Ascending aorta (tissue), 2 donors: ENCODE measurements at regions not wholly inside any gene's neighbourhood (a gene's known extent, or its start where the extent isn't known, plus 50 kb on each side); places are given as distances from the start of the nearest gene placed in this dataset.

Experiments used
- DNase-seq, 2 donors: peaks; one replicate each; pipeline ENCODE4 v3.0.0-alpha.2; 2019; ENCODE audit warnings: low spot score in 2 of 2
- H3K27ac ChIP-seq, 2 donors: fragments of 200-600 bp; sonication (generic); one replicate each; pipeline ENCODE4 v1.5.1; 2016 to 2017; ENCODE audit warnings: mild to moderate bottlenecking in 1 of 2
- H3K27me3 ChIP-seq: fragments of 200-600 bp; sonication (generic); one replicate; pipeline ENCODE4 v1.5.1; 2017
- H3K36me3 ChIP-seq, 2 donors: fragments of 200-600 bp; sonication (generic); one replicate each; pipeline ENCODE4 v1.5.1; 2016
- H3K4me1 ChIP-seq, 2 donors: fragments of 200-600 bp; sonication (generic); one replicate each; pipeline ENCODE4 v1.5.1; 2016 to 2017; ENCODE audit warnings: mild to moderate bottlenecking in 1 of 2
- H3K4me3 ChIP-seq, 2 donors: fragments of 200-600 bp; sonication (generic); one replicate each; pipeline ENCODE4 v1.5.1; 2016 to 2017; ENCODE audit warnings: mild to moderate bottlenecking in 1 of 2
- H3K9me3 ChIP-seq, 2 donors: fragments of 200-600 bp; sonication (generic); one replicate each; pipeline ENCODE4 v1.5.1; 2016
- intact Hi-C: fragments of 100-400 bp; cut with DNase I; formaldehyde crosslinking; loops from one replicate; pipeline ENCODE4 v1.15.1; 2023
- TF ChIP-seq, protein P1 (sequence below), 3 experiments: fragments of 200-600 bp in 2 of 3; fragments of 450-650 bp in 1 of 3; sonication (generic) in 2 of 3; IDR thresholded peaks; one replicate each; pipeline ENCODE4 v1.5.1; 2016 to 2019; ENCODE audit warnings: antibody characterized with exemption in 3 of 3, mild to moderate bottlenecking in 1 of 3, moderate library complexity in 1 of 3

GRCh38 chr9:107751567-107752210 lies 262.1 kb upstream of the KLF4 start:
- intact Hi-C loops = loop anchor here (1.0 to 5.0 kb wide), 4 partner anchors 114 to 726 kb away; no protein-coding TSS in a partner anchor
- H3K4me1 ChIP-seq = peaks cover 22 to 33% of the 10 kb centered on the region in 2 donors

GRCh38 chr9:107750741-107751566 lies 261.4 kb upstream of the KLF4 start:
- TF ChIP-seq, protein P1, sequence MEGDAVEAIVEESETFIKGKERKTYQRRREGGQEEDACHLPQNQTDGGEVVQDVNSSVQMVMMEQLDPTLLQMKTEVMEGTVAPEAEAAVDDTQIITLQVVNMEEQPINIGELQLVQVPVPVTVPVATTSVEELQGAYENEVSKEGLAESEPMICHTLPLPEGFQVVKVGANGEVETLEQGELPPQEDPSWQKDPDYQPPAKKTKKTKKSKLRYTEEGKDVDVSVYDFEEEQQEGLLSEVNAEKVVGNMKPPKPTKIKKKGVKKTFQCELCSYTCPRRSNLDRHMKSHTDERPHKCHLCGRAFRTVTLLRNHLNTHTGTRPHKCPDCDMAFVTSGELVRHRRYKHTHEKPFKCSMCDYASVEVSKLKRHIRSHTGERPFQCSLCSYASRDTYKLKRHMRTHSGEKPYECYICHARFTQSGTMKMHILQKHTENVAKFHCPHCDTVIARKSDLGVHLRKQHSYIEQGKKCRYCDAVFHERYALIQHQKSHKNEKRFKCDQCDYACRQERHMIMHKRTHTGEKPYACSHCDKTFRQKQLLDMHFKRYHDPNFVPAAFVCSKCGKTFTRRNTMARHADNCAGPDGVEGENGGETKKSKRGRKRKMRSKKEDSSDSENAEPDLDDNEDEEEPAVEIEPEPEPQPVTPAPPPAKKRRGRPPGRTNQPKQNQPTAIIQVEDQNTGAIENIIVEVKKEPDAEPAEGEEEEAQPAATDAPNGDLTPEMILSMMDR (IDR thresholded peaks at IDR 0.05) = no peak
- Histone ChIP-seq H3K27me3 (no peaks in the 10 kb centered on the region), H3K4me3 (no peak overlapping the region), H3K9me3 (no peaks in the 10 kb centered on the region), H3K27ac (peak overlapping the region; percentile 92 to 95), H3K4me1 (peaks cover 22 to 33% of the 10 kb centered on the region in 2 donors), H3K36me3 (no peaks in the 10 kb centered on the region)
- intact Hi-C loops = loop anchor here (1.0 to 5.0 kb wide), 6 partner anchors 18 to 726 kb away; partner anchors contain the start of gene KLF4
- peak; percentile 79 to 97 for DNase-seq

More at GRCh38 chr9:107751567-107752210, 262.1 kb upstream of the KLF4 start:
- Histone ChIP-seq H3K27me3 (no peaks in the 10 kb centered on the region), H3K4me3 (no peak overlapping the region), H3K9me3 (no peaks in the 10 kb centered on the region), H3K36me3 (no peaks in the 10 kb centered on the region), H3K27ac (peak overlapping the region; percentile 92 to 95)
- TF ChIP-seq, protein P1 (IDR thresholded peaks at IDR 0.05) = no peak
- peak in 1 of 2 donors; percentile 77 for DNase-seq

- TF ChIP-seq, protein P1 (IDR thresholded peaks at IDR 0.05) = no peak
- Histone ChIP-seq H3K36me3 (no peaks in the 10 kb centered on the region), H3K27ac (peak overlapping the region; percentile 92 to 95), H3K4me3 (no peak overlapping the region), H3K27me3 (no peaks in the 10 kb centered on the region), H3K4me1 (peaks cover 22 to 31% of the 10 kb centered on the region in 2 donors), H3K9me3 (no peaks in the 10 kb centered on the region)
- intact Hi-C loops = loop anchor here (1.0 to 5.0 kb wide), 6 partner anchors 17 to 727 kb away; partner anchors contain the start of gene KLF4
- DNase-seq = peak; percentile 86 to 96
Observed at GRCh38 chr9:107749787-107750444, 260.3 kb upstream of the KLF4 start.

DNA sequence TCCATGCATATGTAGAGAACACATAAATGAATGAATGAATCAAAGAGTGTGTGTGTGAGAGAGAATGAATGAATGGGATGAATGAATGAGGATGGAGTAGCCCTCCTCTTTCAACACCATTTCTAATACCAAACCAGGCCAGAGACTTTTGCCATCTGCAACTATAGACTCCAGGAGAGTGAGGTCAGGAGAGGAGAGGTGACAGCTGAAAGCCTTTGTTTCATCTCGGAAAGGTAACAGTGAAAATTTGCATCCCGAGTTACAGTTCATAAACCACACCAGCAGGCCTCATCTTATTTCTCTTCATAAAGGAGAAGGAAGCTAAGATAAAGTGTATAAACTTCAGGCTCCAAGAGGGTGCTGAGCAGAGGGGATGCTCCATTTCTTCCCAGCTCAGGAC lies 255.3 kb upstream of the KLF4 start:
- no peaks in the 10 kb centered on the region for H3K27me3 ChIP-seq
- no peak for DNase-seq
- H3K36me3 ChIP-seq = no peaks in the 10 kb centered on the region
- intact Hi-C loops = loop anchor here (5.0 kb wide), 1 partner anchor 198 kb away; no protein-coding TSS in a partner anchor
- no peaks in the 10 kb centered on the region for H3K9me3 ChIP-seq
- H3K4me1 ChIP-seq = peaks cover 8 to 16% of the 10 kb centered on the region in 2 donors
- no peak overlapping the region for H3K4me3 ChIP-seq
- TF ChIP-seq, protein P1 (IDR thresholded peaks at IDR 0.05) = no peak
- no peak overlapping the region for H3K27ac ChIP-seq

DNA sequence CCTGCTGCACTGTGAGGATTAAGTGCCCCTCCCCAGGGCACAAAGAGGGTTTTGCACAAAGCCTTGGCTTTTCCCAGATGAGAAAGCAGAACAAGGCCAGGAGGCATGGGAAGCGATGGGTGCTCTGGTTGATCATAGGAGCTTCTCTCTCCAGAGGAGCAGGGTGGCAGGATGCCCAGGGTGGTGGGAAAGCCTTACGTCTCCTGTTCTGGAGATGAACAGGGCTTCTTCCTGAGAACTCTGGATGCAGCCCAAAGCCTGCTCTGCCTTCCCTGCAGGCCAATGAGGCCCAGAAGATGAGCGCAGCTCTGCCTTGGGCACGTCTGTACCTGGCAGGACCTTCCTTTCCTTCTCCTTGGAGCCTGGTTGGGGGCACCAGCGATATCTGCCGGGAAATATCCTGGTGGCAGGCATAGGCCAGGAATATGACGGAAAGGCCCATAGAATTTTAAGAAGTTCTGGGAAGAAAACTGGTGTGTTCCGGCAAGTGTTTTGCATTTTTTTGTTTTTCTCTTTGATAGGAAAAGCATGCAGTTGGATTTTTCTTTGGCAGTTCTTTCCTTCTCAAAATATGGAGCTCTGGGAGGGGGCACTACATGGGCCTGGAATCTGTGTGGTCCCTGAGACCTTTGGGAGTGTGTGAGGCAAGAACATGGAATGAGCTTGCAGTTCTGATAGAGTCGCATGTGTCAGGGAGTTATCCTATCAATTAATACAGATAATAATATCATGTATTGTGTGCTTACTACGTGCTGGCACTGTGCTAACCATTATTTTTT lies 253.2 kb upstream of the KLF4 start:
- Histone ChIP-seq H3K4me3 (no peak overlapping the region), H3K27ac (peak overlapping the region; percentile 55 to 66), H3K4me1 (peaks cover 4 to 20% of the 10 kb centered on the region in 2 donors), H3K27me3 (no peaks in the 10 kb centered on the region), H3K36me3 (no peaks in the 10 kb centered on the region), H3K9me3 (no peaks in the 10 kb centered on the region)
- TF ChIP-seq, protein P1 (IDR thresholded peaks at IDR 0.05) = no peak
- intact Hi-C loops = no loop called here
- DNase-seq = peak in 1 of 2 donors; percentile 60
